ENCODE measurements at regions not wholly inside any gene's neighbourhood (a gene's known extent, or its start where the extent isn't known, plus 50 kb on each side); places are given as distances from the start of the nearest gene placed in this dataset.

- no peaks in the 10 kb centered on the region for H3K36me3 ChIP-seq
- TF ChIP-seq CTCF (IDR thresholded peaks at IDR 0.05), result no peak
- H3K27me3 ChIP-seq, result no peaks in the 10 kb centered on the region
- no peak overlapping the region for H3K4me3 ChIP-seq
- no peak overlapping the region for H3K27ac ChIP-seq
- ATAC-seq, result no peak
- H3K9me3 ChIP-seq, result no peaks in the 10 kb centered on the region
- intact Hi-C loops (cut with DNase I), result no loop called here
- no peak for DNase-seq
- H3K4me1 ChIP-seq, result no peaks in the 10 kb centered on the region
Measured at GRCh38 chr3:168647582-168647981, 551.9 kb upstream of the GOLIM4 start.

GRCh38 chr3:168645180-168645579 is 549.5 kb upstream of the GOLIM4 start:
- TF ChIP-seq CTCF (IDR thresholded peaks at IDR 0.05), result no peak
- DNase-seq (no peak), ATAC-seq (no peak)
- intact Hi-C loops (cut with DNase I), result no loop called here
- Histone ChIP-seq H3K27ac (no peak overlapping the region), H3K36me3 (no peaks in the 10 kb centered on the region), H3K4me1 (no peaks in the 10 kb centered on the region), H3K4me3 (no peak overlapping the region), H3K9me3 (no peaks in the 10 kb centered on the region), H3K27me3 (no peaks in the 10 kb centered on the region)

GRCh38 chr3:168628549-168628948 is 532.8 kb upstream of the GOLIM4 start:
- intact Hi-C loops (cut with DNase I), result no loop called here
- Histone ChIP-seq H3K36me3 (no peaks in the 10 kb centered on the region), H3K27me3 (no peaks in the 10 kb centered on the region), H3K27ac (no peak overlapping the region), H3K4me1 (no peaks in the 10 kb centered on the region), H3K4me3 (no peak overlapping the region), H3K9me3 (no peaks in the 10 kb centered on the region)
- no peak for ATAC-seq
- no peak for TF ChIP-seq CTCF (IDR thresholded peaks at IDR 0.05)
- DNase-seq, result no peak

GRCh38 chr3:168625477-168625876 is 529.8 kb upstream of the GOLIM4 start:
- DNase-seq (no peak), ATAC-seq (no peak)
- intact Hi-C loops (cut with DNase I), result no loop called here
- Histone ChIP-seq H3K9me3 (no peaks in the 10 kb centered on the region), H3K27ac (no peak overlapping the region), H3K27me3 (no peaks in the 10 kb centered on the region), H3K4me3 (no peak overlapping the region), H3K36me3 (no peaks in the 10 kb centered on the region), H3K4me1 (no peaks in the 10 kb centered on the region)
- TF ChIP-seq CTCF (IDR thresholded peaks at IDR 0.05), result no peak

GRCh38 chr3:168624892-168625448 is 529.2 kb upstream of the GOLIM4 start:
- no peak for ATAC-seq
- DNase-seq, result no peak
- no peaks in the 10 kb centered on the region for H3K27me3 ChIP-seq
- H3K4me1 ChIP-seq, result no peaks in the 10 kb centered on the region
- H3K27ac ChIP-seq, result no peak overlapping the region
- H3K36me3 ChIP-seq, result no peaks in the 10 kb centered on the region
- no peaks in the 10 kb centered on the region for H3K9me3 ChIP-seq
- no peak for TF ChIP-seq CTCF (IDR thresholded peaks at IDR 0.05)
- no peak overlapping the region for H3K4me3 ChIP-seq
- intact Hi-C loops (cut with DNase I), result no loop called here

Measured in left lung (tissue), 4 donors.